B cell (primary cell): ENCODE measurements at regions not wholly inside any gene's neighbourhood (a gene's known extent, or its start where the extent isn't known, plus 50 kb on each side); places are given as distances from the start of the nearest gene placed in this dataset.

Source experiments
- ATAC-seq: fragments of 200-7000 bp; cut with Tn5 transposase; one replicate; pipeline ENCODE4 v1.10.0; 2021; ENCODE audit warnings: low read depth, mild to moderate bottlenecking, moderate number of reproducible peaks, moderate library complexity
- CTCF ChIA-PET: fragments of 350-600 bp; sonication (Branson Sonifier 250); formaldehyde crosslinking; loops from one replicate; lab custom pipeline; 2021; ENCODE audit warnings: antibody characterized with exemption, inconsistent platforms; lab: Charles Lee
- POLR2A ChIA-PET: fragments of 350-600 bp; sonication (Branson Sonifier 250); formaldehyde crosslinking; loops from one replicate; lab custom pipeline; 2021; ENCODE audit warnings: antibody characterized with exemption; lab: Charles Lee
- DNase-seq: peaks from one replicate; pipeline ENCODE4 v3.0.0; 2013
- H2AFZ ChIP-seq: 2 replicates; pipeline ENCODE4 v1.6.1; 2012; ENCODE audit warnings: mild to moderate bottlenecking, low read depth, low read length; ENCODE audit not compliant: insufficient read depth, poor library complexity, severe bottlenecking
- H3K27ac ChIP-seq, 2 donors: 1 replicate in 1 of 2; 2 replicates in 1 of 2; pipeline ENCODE4 v1.5.1; 2012 to 2013; ENCODE audit warnings: low read length in 2 of 2, mild to moderate bottlenecking in 2 of 2, moderate library complexity in 1 of 2
- H3K27me3 ChIP-seq, 4 experiments: fragments of 200-600 bp in 1 of 4; sonication (generic) in 1 of 4; replicated peaks in 1 of 4; 1 replicate in 2 of 4; 2 replicates in 2 of 4; pipeline versions ENCODE4 v1.6.1 to v1.7.0; 2013 to 2016; ENCODE audit warnings: low read length in 3 of 4, mild to moderate bottlenecking in 2 of 4, mixed read lengths in 1 of 4, moderate library complexity in 1 of 4; ENCODE audit not compliant: insufficient read depth in 4 of 4, control insufficient read depth in 3 of 4; ENCODE audit errors: control extremely low read depth in 1 of 4
- H3K36me3 ChIP-seq, 2 experiments: replicated peaks in 1 of 2; 1 replicate in 1 of 2; 2 replicates in 1 of 2; pipeline versions ENCODE4 v1.6.1 to v1.7.1; 2013; ENCODE audit warnings: low read length in 1 of 2; ENCODE audit not compliant: insufficient read depth in 2 of 2, control insufficient read depth in 1 of 2; ENCODE audit errors: control extremely low read depth in 1 of 2, extremely low read depth in 1 of 2
- H3K4me1 ChIP-seq, 2 donors: fragments of 200-600 bp in 1 of 2; sonication (generic) in 1 of 2; 1 replicate in 1 of 2; 2 replicates in 1 of 2; pipeline versions ENCODE4 v1.5.1 to v1.6.1; 2013 to 2017; ENCODE audit warnings: low read length in 2 of 2; ENCODE audit not compliant: control insufficient read depth in 2 of 2, insufficient read depth in 2 of 2
- H3K4me2 ChIP-seq: replicated peaks from 2 replicates; pipeline ENCODE3; 2012; ENCODE audit warnings: mild to moderate bottlenecking, low read depth, low read length; ENCODE audit not compliant: poor library complexity, severe bottlenecking
- H3K4me3 ChIP-seq, 5 experiments: fragments of 200-600 bp in 1 of 5; sonication (generic) in 1 of 5; 1 replicate in 3 of 5; 2 replicates in 2 of 5; pipeline versions ENCODE4 v1.5.1 to v1.7.0; 2011 to 2016; ENCODE audit warnings: low read length in 4 of 5, mild to moderate bottlenecking in 4 of 5, low read depth in 2 of 5, control low read depth in 1 of 5, moderate library complexity in 1 of 5; ENCODE audit not compliant: insufficient read depth in 1 of 5; ENCODE audit errors: control extremely low read depth in 1 of 5, extremely low read depth in 1 of 5
- H3K79me2 ChIP-seq: fragments of 200-600 bp; sonication (generic); one replicate; pipeline ENCODE4 v1.6.0; 2016; ENCODE audit warnings: low read length; ENCODE audit not compliant: control insufficient read depth, insufficient read depth
- H3K9ac ChIP-seq: fragments of 200-600 bp; sonication (generic); 2 replicates; pipeline ENCODE4 v1.6.1; 2017; ENCODE audit warnings: mild to moderate bottlenecking, low read length, moderate library complexity
- H3K9me3 ChIP-seq, 3 donors: one replicate each; pipeline versions ENCODE4 v1.6.1 to v1.7.1; 2013; ENCODE audit warnings: low read length in 2 of 3; ENCODE audit not compliant: control insufficient read depth in 2 of 3, insufficient read depth in 1 of 3; ENCODE audit errors: control extremely low read depth in 1 of 3
- H4K20me1 ChIP-seq: 2 replicates; pipeline ENCODE4 v1.6.0; 2012; ENCODE audit warnings: mild to moderate bottlenecking, low read length; ENCODE audit not compliant: insufficient read depth, control insufficient read depth, poor library complexity, severe bottlenecking
- H3K27ac Mint-ChIP-seq: one replicate; pipeline ENCODE4 v1.8.0; 2021; ENCODE audit warnings: mixed read lengths
- H3K27me3 Mint-ChIP-seq: one replicate; pipeline ENCODE4 v1.8.0; 2021; ENCODE audit warnings: mixed read lengths
- H3K4me1 Mint-ChIP-seq: one replicate; pipeline ENCODE4 v1.8.0; 2021; ENCODE audit warnings: mixed read lengths
- H3K4me3 Mint-ChIP-seq: one replicate; pipeline ENCODE4 v1.8.0; 2021; ENCODE audit warnings: mixed read lengths
- H3K9me3 Mint-ChIP-seq: one replicate; pipeline ENCODE4 v1.8.0; 2022; ENCODE audit warnings: mixed read lengths; ENCODE audit not compliant: insufficient read depth
- CTCF ChIP-seq: fragments of 200-600 bp; IDR thresholded peaks from one replicate; pipeline ENCODE4 v1.8.0; 2022; ENCODE audit warnings: antibody characterized with exemption, mild to moderate bottlenecking
- EZH2 ChIP-seq: IDR thresholded peaks from 2 replicates; pipeline ENCODE4 v1.6.1; 2012; ENCODE audit warnings: borderline replicate concordance, low read depth, mild to moderate bottlenecking, moderate library complexity, low read length; ENCODE audit not compliant: insufficient read depth, poor library complexity, severe bottlenecking
- WGBS: methylation state at CpG from one replicate; pipeline ENCODE4 v1.1.5; 2013; ENCODE audit warnings: missing lambda C conversion rate; ENCODE audit not compliant: insufficient coverage; 5-methylcytosine and 5-hydroxymethylcytosine counted together
- intact Hi-C: fragments of 100-400 bp; cut with micrococcal nuclease; formaldehyde crosslinking; loops from one replicate; pipeline ENCODE4 v1.10.0; 2022

GRCh38 chr1:164101802-164102201 lies 457.2 kb upstream of the PBX1 start:
- no peaks in the 10 kb centered on the region for H3K27me3 ChIP-seq
- no peaks in the 10 kb centered on the region for H3K36me3 ChIP-seq
- 92% methylated on average over 2 of the region's 2 CpGs for WGBS
- H3K27ac ChIP-seq, result no peak overlapping the region
- no peaks in the 10 kb centered on the region for H3K27me3 Mint-ChIP-seq
- no peak overlapping the region for H3K4me2 ChIP-seq
- peaks cover 0 to 5% (median 0%) of the 10 kb centered on the region in 3 donors for H3K9me3 ChIP-seq
- no peak for DNase-seq
- no peak for TF ChIP-seq EZH2
- no peak for TF ChIP-seq CTCF
- no peak for ATAC-seq
- H3K9me3 Mint-ChIP-seq, result peaks cover 2% of the 10 kb centered on the region
- intact Hi-C loops, result no loop called here
- H4K20me1 ChIP-seq, result no peaks in the 10 kb centered on the region
- POLR2A ChIA-PET, result no interaction called here
- CTCF ChIA-PET, result no interaction called here
- H3K4me3 ChIP-seq, result no peak overlapping the region
- no peaks in the 10 kb centered on the region for H3K79me2 ChIP-seq
- no peak overlapping the region for H3K4me3 Mint-ChIP-seq
- no peak overlapping the region for H3K27ac Mint-ChIP-seq
- H3K4me1 Mint-ChIP-seq, result no peaks in the 10 kb centered on the region
- no peak overlapping the region for H3K9ac ChIP-seq
- no peaks in the 10 kb centered on the region for H3K4me1 ChIP-seq
- no peak overlapping the region for H2AFZ ChIP-seq

- POLR2A ChIA-PET, result no interaction called here
- DNase-seq (no peak), ATAC-seq (no peak)
- TF ChIP-seq EZH2, result no peak
- no peak for TF ChIP-seq CTCF
- H3K27me3 ChIP-seq, result no peaks in the 10 kb centered on the region
- H3K4me3 ChIP-seq, result no peak overlapping the region
- Mint-ChIP-seq H3K9me3 (peaks cover 3% of the 10 kb centered on the region), H3K27ac (no peak overlapping the region), H3K4me1 (no peaks in the 10 kb centered on the region), H3K27me3 (no peaks in the 10 kb centered on the region), H3K4me3 (no peak overlapping the region)
- no CpG with 5 or more reads among the region's 1 CpG for WGBS
- no peak overlapping the region for H3K4me2 ChIP-seq
- no peaks in the 10 kb centered on the region for H3K36me3 ChIP-seq
- H3K9ac ChIP-seq, result no peak overlapping the region
- CTCF ChIA-PET, result no interaction called here
- intact Hi-C loops, result no loop called here
- no peak overlapping the region for H3K27ac ChIP-seq
- H3K79me2 ChIP-seq, result no peaks in the 10 kb centered on the region
- peaks cover 0 to 1% (median 0%) of the 10 kb centered on the region in 3 donors for H3K9me3 ChIP-seq
- H2AFZ ChIP-seq, result no peak overlapping the region
- no peaks in the 10 kb centered on the region for H4K20me1 ChIP-seq
- no peaks in the 10 kb centered on the region for H3K4me1 ChIP-seq
Measured at GRCh38 chr1:164131949-164132348, 427.0 kb upstream of the PBX1 start.
